B cell (primary cell): ENCODE measurements at regions not wholly inside any gene's neighbourhood (a gene's known extent, or its start where the extent isn't known, plus 50 kb on each side); places are given as distances from the start of the nearest gene placed in this dataset.

Experiments used
- ATAC-seq: fragments of 200-7000 bp; cut with Tn5 transposase; one replicate; pipeline ENCODE4 v1.10.0; 2021; ENCODE audit warnings: low read depth, mild to moderate bottlenecking, moderate number of reproducible peaks, moderate library complexity
- CTCF ChIA-PET: fragments of 350-600 bp; sonication (Branson Sonifier 250); formaldehyde crosslinking; loops from one replicate; lab custom pipeline; 2021; ENCODE audit warnings: antibody characterized with exemption, inconsistent platforms; lab: Charles Lee
- POLR2A ChIA-PET: fragments of 350-600 bp; sonication (Branson Sonifier 250); formaldehyde crosslinking; loops from one replicate; lab custom pipeline; 2021; ENCODE audit warnings: antibody characterized with exemption; lab: Charles Lee
- DNase-seq: peaks from one replicate; pipeline ENCODE4 v3.0.0; 2013
- H2AFZ ChIP-seq: 2 replicates; pipeline ENCODE4 v1.6.1; 2012; ENCODE audit warnings: mild to moderate bottlenecking, low read depth, low read length; ENCODE audit not compliant: insufficient read depth, poor library complexity, severe bottlenecking
- H3K27ac ChIP-seq, 2 donors: 1 replicate in 1 of 2; 2 replicates in 1 of 2; pipeline ENCODE4 v1.5.1; 2012 to 2013; ENCODE audit warnings: low read length in 2 of 2, mild to moderate bottlenecking in 2 of 2, moderate library complexity in 1 of 2
- H3K27me3 ChIP-seq, 4 experiments: fragments of 200-600 bp in 1 of 4; sonication (generic) in 1 of 4; replicated peaks in 1 of 4; 1 replicate in 2 of 4; 2 replicates in 2 of 4; pipeline versions ENCODE4 v1.6.1 to v1.7.0; 2013 to 2016; ENCODE audit warnings: low read length in 3 of 4, mild to moderate bottlenecking in 2 of 4, mixed read lengths in 1 of 4, moderate library complexity in 1 of 4; ENCODE audit not compliant: insufficient read depth in 4 of 4, control insufficient read depth in 3 of 4; ENCODE audit errors: control extremely low read depth in 1 of 4
- H3K36me3 ChIP-seq, 2 experiments: replicated peaks in 1 of 2; 1 replicate in 1 of 2; 2 replicates in 1 of 2; pipeline versions ENCODE4 v1.6.1 to v1.7.1; 2013; ENCODE audit warnings: low read length in 1 of 2; ENCODE audit not compliant: insufficient read depth in 2 of 2, control insufficient read depth in 1 of 2; ENCODE audit errors: control extremely low read depth in 1 of 2, extremely low read depth in 1 of 2
- H3K4me1 ChIP-seq, 2 donors: fragments of 200-600 bp in 1 of 2; sonication (generic) in 1 of 2; 1 replicate in 1 of 2; 2 replicates in 1 of 2; pipeline versions ENCODE4 v1.5.1 to v1.6.1; 2013 to 2017; ENCODE audit warnings: low read length in 2 of 2; ENCODE audit not compliant: control insufficient read depth in 2 of 2, insufficient read depth in 2 of 2
- H3K4me2 ChIP-seq: replicated peaks from 2 replicates; pipeline ENCODE3; 2012; ENCODE audit warnings: mild to moderate bottlenecking, low read depth, low read length; ENCODE audit not compliant: poor library complexity, severe bottlenecking
- H3K4me3 ChIP-seq, 5 experiments: fragments of 200-600 bp in 1 of 5; sonication (generic) in 1 of 5; 1 replicate in 3 of 5; 2 replicates in 2 of 5; pipeline versions ENCODE4 v1.5.1 to v1.7.0; 2011 to 2016; ENCODE audit warnings: low read length in 4 of 5, mild to moderate bottlenecking in 4 of 5, low read depth in 2 of 5, control low read depth in 1 of 5, moderate library complexity in 1 of 5; ENCODE audit not compliant: insufficient read depth in 1 of 5; ENCODE audit errors: control extremely low read depth in 1 of 5, extremely low read depth in 1 of 5
- H3K79me2 ChIP-seq: fragments of 200-600 bp; sonication (generic); one replicate; pipeline ENCODE4 v1.6.0; 2016; ENCODE audit warnings: low read length; ENCODE audit not compliant: control insufficient read depth, insufficient read depth
- H3K9ac ChIP-seq: fragments of 200-600 bp; sonication (generic); 2 replicates; pipeline ENCODE4 v1.6.1; 2017; ENCODE audit warnings: mild to moderate bottlenecking, low read length, moderate library complexity
- H3K9me3 ChIP-seq, 3 donors: one replicate each; pipeline versions ENCODE4 v1.6.1 to v1.7.1; 2013; ENCODE audit warnings: low read length in 2 of 3; ENCODE audit not compliant: control insufficient read depth in 2 of 3, insufficient read depth in 1 of 3; ENCODE audit errors: control extremely low read depth in 1 of 3
- H4K20me1 ChIP-seq: 2 replicates; pipeline ENCODE4 v1.6.0; 2012; ENCODE audit warnings: mild to moderate bottlenecking, low read length; ENCODE audit not compliant: insufficient read depth, control insufficient read depth, poor library complexity, severe bottlenecking
- H3K27ac Mint-ChIP-seq: one replicate; pipeline ENCODE4 v1.8.0; 2021; ENCODE audit warnings: mixed read lengths
- H3K27me3 Mint-ChIP-seq: one replicate; pipeline ENCODE4 v1.8.0; 2021; ENCODE audit warnings: mixed read lengths
- H3K4me1 Mint-ChIP-seq: one replicate; pipeline ENCODE4 v1.8.0; 2021; ENCODE audit warnings: mixed read lengths
- H3K4me3 Mint-ChIP-seq: one replicate; pipeline ENCODE4 v1.8.0; 2021; ENCODE audit warnings: mixed read lengths
- H3K9me3 Mint-ChIP-seq: one replicate; pipeline ENCODE4 v1.8.0; 2022; ENCODE audit warnings: mixed read lengths; ENCODE audit not compliant: insufficient read depth
- EZH2 ChIP-seq: IDR thresholded peaks from 2 replicates; pipeline ENCODE4 v1.6.1; 2012; ENCODE audit warnings: borderline replicate concordance, low read depth, mild to moderate bottlenecking, moderate library complexity, low read length; ENCODE audit not compliant: insufficient read depth, poor library complexity, severe bottlenecking
- WGBS: methylation state at CpG from one replicate; pipeline ENCODE4 v1.1.5; 2013; ENCODE audit warnings: missing lambda C conversion rate; ENCODE audit not compliant: insufficient coverage; 5-methylcytosine and 5-hydroxymethylcytosine counted together
- intact Hi-C: fragments of 100-400 bp; cut with micrococcal nuclease; formaldehyde crosslinking; loops from one replicate; pipeline ENCODE4 v1.10.0; 2022
- TF ChIP-seq, protein P1 (sequence below): fragments of 200-600 bp; IDR thresholded peaks from one replicate; pipeline ENCODE4 v1.8.0; 2022; ENCODE audit warnings: antibody characterized with exemption, mild to moderate bottlenecking

DNA sequence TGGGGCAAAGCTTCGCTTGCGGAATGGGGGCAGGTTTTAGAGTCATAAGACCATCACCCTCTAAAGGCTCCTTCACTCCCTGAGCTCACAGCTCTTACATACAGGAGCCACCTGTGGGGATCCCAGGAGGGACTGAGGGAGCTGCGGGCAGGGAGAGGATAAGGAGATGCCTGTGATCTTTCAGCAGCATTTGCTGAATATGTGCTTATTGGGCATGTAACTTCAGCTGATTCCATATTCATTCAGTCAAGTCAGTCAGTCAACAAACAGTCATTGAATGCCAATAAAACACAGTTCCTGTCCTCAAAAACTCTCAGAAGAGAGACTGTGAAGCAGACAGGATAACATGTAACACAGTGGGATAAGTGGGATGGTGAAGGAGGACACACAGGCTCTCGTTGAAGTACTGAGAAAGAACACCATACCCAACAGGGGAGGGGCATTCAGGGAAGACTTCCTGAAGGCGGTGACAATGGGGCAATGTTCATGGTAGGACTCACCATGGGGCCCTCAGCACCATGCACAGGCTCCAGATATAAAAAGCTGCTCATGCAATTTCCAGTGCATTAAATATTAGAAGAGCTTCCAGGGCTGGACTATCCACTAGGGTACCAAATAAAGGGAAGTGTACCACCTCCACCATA lies 240.9 kb downstream of the UACA start:
- Mint-ChIP-seq H3K9me3 (no peaks in the 10 kb centered on the region), H3K4me1 (peaks cover 30% of the 10 kb centered on the region), H3K4me3 (no peak overlapping the region), H3K27me3 (peaks cover 7% of the 10 kb centered on the region), H3K27ac (no peak overlapping the region)
- peaks cover 0 to 3% (median 0%) of the 10 kb centered on the region in 3 donors for H3K9me3 ChIP-seq
- POLR2A ChIA-PET: no interaction called here
- H3K36me3 ChIP-seq: no peaks in the 10 kb centered on the region
- TF ChIP-seq EZH2: no peak
- TF ChIP-seq, protein P1, sequence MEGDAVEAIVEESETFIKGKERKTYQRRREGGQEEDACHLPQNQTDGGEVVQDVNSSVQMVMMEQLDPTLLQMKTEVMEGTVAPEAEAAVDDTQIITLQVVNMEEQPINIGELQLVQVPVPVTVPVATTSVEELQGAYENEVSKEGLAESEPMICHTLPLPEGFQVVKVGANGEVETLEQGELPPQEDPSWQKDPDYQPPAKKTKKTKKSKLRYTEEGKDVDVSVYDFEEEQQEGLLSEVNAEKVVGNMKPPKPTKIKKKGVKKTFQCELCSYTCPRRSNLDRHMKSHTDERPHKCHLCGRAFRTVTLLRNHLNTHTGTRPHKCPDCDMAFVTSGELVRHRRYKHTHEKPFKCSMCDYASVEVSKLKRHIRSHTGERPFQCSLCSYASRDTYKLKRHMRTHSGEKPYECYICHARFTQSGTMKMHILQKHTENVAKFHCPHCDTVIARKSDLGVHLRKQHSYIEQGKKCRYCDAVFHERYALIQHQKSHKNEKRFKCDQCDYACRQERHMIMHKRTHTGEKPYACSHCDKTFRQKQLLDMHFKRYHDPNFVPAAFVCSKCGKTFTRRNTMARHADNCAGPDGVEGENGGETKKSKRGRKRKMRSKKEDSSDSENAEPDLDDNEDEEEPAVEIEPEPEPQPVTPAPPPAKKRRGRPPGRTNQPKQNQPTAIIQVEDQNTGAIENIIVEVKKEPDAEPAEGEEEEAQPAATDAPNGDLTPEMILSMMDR: no peak
- no peaks in the 10 kb centered on the region for H4K20me1 ChIP-seq
- WGBS: 83% methylated on average over 1 of the region's 5 CpGs
- no peaks in the 10 kb centered on the region for H3K27me3 ChIP-seq
- no peak overlapping the region for H3K4me3 ChIP-seq
- H3K9ac ChIP-seq: no peak overlapping the region
- CTCF ChIA-PET: interaction anchor here (1.1 kb wide), 1 partner anchor 13 kb away, joined by 3 read pairs; no protein-coding TSS in a partner anchor
- H3K4me1 ChIP-seq: peaks cover 17 to 26% of the 10 kb centered on the region in 2 donors
- H3K27ac ChIP-seq: no peak overlapping the region
- no peak overlapping the region for H3K4me2 ChIP-seq
- H2AFZ ChIP-seq: no peak overlapping the region
- no peaks in the 10 kb centered on the region for H3K79me2 ChIP-seq
- ATAC-seq (no peak), DNase-seq (no peak)
- intact Hi-C loops: no loop called here

DNA sequence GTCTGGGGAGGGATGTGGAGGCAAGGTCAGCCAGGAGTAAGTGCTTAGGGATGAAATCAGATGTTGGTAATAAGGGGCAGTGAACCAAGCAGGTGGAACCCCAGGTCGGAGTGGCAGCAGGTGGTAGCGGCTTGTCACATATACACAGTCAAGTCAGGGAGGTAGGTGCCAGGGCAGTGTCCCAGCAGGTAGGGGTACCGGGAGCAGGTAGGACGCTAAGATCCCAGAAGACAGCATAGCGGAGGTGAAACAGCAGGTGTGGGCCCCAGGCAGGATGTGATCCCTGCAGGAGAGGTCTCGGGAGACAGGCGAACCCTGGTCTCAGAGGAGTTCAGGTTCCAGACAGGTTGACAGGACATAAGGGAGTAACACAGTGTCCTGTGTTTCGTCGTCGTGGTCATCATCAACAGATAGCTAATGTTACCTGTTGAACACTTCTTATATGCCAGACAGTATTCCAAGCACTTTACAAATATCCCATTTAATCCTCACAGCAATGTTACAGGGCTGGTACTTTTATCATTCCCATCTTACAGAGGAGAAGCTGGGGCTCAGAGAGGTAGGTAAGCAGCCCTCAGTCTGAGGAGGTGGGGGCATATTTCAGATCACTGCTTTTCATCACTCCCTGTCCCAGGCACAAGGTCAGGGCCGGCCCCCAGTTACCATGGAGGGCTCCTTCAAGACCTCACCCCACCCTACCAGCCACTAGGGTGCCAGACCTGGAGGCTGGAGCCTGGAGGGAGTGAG lies 241.6 kb downstream of the UACA start:
- no peak overlapping the region for H3K4me3 ChIP-seq

More for the DNA sequence above, 241.6 kb downstream of the UACA start:
- no peaks in the 10 kb centered on the region for H3K9me3 Mint-ChIP-seq
- ChIA-PET CTCF (interaction anchor here (1.1 kb wide), 1 partner anchor 12 kb away, joined by 3 read pairs; no protein-coding TSS in a partner anchor), POLR2A (no interaction called here)
- H3K27ac Mint-ChIP-seq: no peak overlapping the region
- Histone ChIP-seq H3K9me3 (no peaks in the 10 kb centered on the region), H3K79me2 (no peaks in the 10 kb centered on the region), H3K27me3 (no peaks in the 10 kb centered on the region), H3K36me3 (no peaks in the 10 kb centered on the region), H3K27ac (no peak overlapping the region), H3K4me2 (no peak overlapping the region), H3K4me1 (peaks cover 10 to 19% of the 10 kb centered on the region in 2 donors), H3K9ac (no peak overlapping the region), H4K20me1 (no peaks in the 10 kb centered on the region), H2AFZ (no peak overlapping the region)
- no peak overlapping the region for H3K4me3 Mint-ChIP-seq
- DNase-seq: no peak
- ATAC-seq: no peak
- intact Hi-C loops: no loop called here
- H3K4me1 Mint-ChIP-seq: peaks cover 23% of the 10 kb centered on the region
- TF ChIP-seq, protein P1: no peak
- TF ChIP-seq EZH2: no peak
- WGBS: 94% methylated on average over 7 of the region's 11 CpGs
- peaks cover 14% of the 10 kb centered on the region for H3K27me3 Mint-ChIP-seq
